IPS-NIHi11 (cell line): ENCODE measurements at regions not wholly inside any gene's neighbourhood (a gene's known extent, or its start where the extent isn't known, plus 50 kb on each side); places are given as distances from the start of the nearest gene placed in this dataset.
"Not testable (repeated sequence)": the region's sequence is repeated elsewhere in the genome, so short reads cannot be mapped to it uniquely, and the experiment has no call there.

Source experiments
- DNase-seq: peaks from one replicate; pipeline ENCODE4 v3.0.0; 2012; ENCODE audit warnings: mixed read lengths, low spot score

DNA sequence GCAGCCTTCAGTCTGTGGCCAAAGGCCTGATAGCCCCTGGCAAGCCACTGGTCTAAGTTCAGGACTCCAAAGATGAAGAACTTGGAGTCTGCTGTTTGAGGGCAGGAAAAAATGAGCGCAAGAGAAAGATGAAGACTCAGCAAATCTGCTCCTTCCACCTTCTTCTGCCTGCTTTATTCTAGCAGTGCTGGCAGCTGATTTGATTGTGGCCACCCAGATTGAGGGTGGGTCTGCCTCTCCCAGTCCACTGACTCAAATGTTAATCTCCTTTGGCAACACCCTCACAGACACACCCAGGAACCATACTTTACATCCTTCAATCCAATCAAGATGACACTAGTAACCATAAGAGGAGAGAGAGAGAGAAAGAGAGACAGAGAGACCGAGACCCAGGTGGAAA, 127.6 kb downstream of the UTP18 start:
- no peak for DNase-seq

DNA sequence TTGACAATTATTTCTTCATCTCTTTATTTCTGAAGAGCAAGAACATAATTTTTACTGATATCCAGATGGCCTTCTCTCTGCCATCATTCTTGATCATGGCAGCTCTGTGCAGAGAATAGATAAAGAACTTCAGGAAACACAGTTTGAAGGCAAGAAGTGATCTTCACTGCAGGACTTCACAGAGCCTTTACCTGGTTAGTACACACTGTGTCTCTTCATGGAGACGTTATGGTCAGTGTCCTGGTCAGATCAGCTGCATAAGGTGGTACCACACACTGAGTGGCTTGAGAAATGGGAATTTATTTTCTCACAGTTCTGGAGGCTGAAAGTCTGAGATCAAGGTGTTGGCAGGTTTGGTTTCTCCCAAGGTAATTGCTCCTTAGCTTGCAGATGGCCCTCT, 129.5 kb downstream of the UTP18 start:
- DNase-seq = no peak

DNA sequence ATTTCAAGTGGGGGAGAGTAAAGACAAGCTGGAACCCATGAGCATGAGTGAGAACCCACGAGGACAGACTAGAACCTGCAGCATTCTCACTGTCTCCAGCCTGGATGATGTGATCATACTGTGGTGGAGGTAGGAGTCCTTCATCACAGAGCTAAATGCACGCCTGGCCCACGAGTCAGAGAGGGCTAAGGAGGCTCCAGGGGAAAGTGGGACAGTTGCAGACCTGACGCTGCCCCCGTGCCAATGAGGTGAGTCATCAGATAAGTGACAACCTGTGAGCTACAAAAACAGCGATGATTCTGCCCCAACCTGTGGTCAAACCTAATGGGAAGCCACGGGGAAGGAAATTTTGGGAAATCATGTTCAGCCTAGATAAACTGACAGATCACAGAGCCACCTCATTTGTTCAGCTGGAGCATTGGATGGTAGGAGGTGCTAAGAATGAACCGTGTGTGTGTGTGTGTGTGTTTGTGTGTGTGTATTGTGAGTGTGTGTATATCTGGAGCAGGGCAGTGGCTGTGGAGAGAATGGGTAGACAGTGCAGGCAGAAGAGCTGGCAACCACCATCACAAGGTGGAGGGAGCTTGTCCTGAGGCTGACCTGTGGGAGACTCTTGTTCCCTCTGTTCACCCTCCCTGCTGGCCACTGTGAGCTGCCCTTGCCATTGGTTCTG, 131.8 kb downstream of the UTP18 start:
- no peak for DNase-seq

DNA sequence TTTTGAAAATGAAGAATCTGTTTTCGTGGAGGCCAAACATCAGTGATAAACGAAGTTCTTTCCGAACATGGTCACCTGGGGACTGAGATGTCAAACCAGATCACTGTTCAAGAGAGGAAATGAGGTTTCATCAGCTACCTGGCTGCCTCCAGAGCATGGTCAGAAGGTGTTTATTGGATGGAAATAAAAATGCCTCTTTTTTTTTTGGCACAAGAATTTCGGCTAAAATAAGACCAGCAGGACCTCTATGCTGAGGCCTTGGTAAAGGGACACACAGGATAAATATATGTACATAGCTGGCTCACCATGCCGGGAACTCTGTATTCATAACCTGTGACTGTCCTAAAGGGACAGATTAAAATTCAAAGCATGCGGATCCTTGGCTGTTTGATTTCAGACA, 135.3 kb downstream of the UTP18 start:
- no peak for DNase-seq

DNA sequence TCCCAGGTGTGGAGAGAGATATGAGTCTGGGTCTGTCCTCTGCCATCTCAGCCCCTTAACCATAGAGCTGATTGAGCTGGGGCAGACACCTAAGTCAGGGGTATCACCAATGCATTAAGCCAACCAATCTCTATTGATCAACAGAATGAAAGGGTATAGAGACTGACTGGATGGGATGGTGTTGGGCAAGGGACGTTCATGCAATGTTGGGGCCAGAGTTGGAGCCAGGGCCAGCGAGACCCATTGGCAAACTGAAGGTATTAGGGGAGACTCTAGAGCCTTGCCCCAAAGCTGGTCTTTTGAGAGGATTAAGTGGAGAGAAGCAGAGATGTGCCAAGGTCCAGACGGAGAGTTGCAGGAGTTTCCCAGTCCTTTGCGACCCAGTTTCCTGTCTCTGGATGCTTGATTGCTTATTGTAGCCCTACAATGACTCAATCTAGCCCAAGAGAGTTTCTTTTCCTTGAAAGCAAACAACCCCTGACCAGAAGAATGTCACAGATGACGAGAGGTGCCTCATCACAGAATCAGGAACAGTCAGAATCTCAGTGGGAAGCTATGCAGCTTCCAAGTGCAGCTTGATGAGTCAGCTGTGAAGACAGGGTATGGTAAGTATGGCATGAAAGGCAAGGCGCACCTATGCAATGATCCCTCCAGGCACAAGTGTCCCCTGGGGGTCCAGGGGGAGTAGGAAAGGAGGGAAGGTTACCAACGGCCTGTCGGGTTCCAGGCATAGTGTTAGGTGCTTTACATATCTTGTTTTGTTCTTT, 137.2 kb downstream of the UTP18 start:
- DNase-seq = no peak

DNA sequence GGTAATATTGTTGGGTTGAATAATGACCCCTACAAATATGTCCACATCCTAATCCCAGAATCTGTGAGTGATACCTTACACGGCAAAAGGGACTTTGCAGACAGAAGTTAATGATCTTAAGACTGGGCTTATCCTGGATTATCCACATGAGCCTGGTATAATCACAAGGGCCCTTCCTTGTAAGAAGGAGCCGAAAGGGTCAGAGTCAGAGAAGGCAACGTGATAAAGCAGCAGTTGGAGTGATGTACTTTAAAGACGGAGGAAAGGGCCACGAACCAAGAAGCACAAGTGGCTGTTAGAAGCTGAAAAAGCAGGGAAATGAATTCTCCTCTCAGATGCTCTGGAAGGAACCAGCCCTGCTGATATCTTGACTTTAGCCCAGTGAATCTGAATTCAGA, 137.8 kb downstream of the UTP18 start:
- no peak for DNase-seq

DNA sequence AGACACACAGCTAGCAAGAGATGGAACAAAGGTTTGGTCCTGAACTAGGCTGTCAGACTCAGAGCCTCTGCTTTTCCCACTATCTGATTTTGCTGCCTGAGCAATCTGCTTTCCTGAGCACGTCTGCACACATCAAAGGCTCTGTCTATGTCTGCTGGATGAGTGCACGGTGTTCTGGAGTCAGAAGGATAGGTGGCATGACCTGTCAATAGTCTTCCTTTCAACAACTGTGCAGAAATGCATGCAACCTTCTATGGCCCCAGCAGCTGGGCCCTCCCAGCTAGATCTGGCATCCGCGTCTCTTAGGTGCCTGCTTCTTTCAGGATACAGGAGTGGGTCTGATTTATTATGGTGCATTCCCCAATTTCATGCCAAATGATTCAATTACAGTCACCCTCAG, 138.3 kb downstream of the UTP18 start:
- DNase-seq = no peak

DNA sequence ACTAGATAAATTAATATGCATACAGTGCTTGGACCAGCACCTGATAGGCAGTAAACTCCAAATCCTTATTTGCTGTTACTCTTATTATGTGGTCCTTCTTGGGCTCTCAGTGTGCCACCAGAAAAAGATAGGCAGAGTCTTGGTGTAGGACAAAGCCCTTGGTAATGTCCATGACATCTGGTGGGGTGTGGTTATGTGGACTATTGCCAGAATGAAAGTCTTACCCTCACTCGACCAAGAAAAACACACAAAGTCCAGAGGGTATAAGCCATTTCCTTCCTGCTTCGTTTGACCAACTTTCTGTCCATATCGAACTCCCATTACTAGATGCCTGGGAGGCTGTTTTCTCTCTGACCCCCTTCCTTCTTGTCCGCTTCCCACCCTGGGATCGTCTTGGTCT, 140.9 kb downstream of the UTP18 start:
- DNase-seq = no peak

DNA sequence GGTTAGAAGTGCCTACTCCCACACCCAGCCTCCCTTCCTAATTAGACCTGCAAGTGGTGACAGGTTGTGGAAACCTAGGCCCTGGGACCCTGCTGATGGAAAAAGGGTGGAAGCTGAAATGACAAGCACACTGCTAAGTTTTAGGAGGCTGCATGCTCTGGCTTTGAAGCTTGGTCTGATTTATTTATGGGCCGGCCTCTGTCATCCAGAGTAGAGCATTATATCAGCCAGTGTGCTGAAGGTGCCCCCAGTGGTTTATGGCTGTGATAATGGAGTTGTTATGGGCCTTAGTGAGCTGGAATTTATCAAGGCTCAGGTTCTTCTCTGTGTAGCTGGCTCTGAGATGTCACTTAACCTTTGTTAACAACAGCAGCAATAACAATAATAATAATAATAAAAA, 142.6 kb downstream of the UTP18 start:
- DNase-seq = no peak

DNA sequence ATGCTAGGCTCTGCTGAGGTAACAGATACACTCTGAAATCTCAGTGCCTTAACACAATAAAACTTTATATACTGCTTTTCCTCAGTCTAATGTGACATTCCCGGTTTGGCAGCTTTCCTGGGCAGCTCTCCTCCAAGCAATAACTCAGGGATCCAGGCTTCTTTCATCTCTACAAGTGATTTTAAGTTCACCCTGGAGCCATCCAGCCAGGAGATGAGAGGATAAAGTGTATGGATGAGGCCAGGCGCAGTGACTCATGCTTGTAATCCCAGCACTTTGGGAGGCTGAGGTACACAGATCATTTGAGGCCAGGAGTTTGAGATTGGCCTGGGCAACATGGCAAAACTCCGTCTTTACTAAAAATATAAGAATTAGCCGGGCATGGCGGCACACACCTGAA, 147.2 kb downstream of the UTP18 start:
- no peak for DNase-seq

DNA sequence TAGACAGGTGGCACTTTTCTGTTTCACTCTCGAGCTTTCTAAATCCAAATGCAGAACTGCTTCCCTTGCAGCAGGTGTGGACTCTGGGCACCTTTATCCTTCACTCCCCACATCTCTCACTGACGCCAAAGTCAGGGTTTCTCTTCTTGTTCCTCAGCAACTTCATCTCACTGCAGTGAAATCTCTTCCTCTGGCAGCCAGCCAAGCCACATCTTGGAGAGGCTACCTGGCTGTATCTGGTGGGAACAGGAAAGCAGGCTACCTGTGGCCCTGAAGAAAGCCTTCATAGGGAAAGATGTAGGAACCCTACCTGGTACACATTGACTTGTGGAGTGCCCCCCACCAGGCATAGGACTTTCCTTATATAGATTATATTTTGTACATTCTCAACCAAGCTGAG, 159.1 kb downstream of the UTP18 start:
- DNase-seq = no peak

DNA sequence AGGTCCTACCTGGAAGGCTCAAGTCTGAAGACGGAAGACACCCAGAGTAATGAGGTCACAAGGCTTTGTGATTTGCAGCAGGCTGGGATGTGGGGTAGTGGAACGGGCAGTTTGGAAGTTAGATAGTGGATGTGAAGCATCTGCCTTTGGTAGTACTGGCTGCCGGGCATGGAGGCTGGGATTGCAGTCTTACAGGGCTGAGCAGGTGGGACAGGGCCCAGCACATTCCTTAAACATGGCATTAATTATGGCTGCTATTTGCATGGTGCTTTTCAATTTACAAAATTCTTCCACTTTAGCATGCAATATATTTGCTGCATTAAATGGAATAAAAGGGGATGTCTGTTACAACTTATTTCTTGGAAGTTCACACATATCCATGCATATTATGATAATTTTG, 161.2 kb downstream of the UTP18 start:
- no peak for DNase-seq

DNA sequence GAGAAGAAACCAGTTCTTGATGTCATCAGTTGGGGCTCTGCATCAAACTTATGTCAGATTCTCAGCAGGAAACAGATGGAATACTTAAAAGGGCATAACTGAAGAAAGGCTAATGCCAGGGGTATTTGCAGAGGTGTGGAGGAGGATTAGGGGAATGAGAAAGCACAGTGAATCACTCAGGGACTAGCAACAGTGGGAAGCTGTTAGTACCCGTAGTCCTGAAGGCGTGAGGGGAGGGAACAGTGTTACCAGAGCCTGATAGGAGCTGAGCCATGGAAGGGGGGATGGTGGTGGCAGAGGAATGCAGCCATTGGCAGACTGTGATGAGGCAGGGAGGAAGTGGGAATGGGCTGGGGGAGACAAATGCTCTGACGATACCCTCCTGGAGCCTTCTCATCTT, 162.3 kb downstream of the UTP18 start:
- DNase-seq = no peak

DNA sequence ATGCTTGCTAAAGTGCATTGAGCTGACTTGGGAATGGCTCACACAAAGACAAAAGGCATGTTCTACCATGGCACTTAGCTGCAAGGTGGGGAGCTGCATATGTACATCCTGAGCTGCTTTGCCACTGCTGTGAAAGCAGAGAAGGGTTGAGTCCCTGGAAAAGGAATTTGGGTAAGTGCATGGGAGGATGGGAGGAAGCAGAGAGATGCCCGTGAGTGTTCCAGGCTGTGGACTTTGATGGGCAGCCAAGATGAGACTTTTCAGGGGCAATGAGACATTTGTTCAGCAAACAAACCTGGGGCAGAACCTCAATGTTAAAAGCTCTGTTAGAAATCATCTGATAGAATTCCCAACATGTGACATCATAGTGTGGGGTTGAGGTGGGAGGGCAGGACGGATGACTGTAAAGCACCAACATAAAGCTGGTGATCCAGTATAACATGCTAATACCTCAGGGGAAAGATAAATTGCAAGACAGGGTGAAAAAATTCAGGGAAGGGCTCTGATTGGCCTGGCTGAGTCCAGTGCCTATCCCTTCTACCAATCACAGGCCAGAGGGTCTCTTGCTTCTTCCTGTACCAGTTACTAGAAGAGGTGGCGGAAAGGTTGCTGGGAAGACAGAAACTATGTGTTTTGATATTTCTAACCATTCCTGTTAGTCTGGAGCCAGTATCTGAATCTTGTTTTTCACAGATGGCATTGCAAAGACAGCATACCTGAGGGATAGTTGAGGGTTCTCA, 163.2 kb downstream of the UTP18 start:
- no peak for DNase-seq

DNA sequence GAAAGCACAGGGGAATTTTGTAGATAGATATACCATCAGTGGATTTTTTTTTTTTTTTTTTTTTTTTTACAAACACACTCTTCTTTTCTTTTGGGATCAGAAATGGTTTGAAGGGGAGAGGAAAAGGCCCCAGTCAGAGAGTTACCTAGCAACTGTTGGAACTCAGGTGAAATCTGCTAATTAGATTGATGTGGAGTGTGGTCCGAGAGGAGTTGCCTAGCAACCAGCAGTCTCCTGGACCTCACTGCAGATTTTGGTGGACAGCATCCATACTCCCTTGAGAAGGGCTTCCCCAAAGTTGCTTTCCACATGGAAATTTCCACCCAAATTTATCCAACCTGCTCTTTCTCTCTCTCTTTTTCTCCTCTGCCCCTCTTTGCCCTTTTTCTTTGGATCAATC, 165.4 kb downstream of the UTP18 start:
- DNase-seq = no peak

DNA sequence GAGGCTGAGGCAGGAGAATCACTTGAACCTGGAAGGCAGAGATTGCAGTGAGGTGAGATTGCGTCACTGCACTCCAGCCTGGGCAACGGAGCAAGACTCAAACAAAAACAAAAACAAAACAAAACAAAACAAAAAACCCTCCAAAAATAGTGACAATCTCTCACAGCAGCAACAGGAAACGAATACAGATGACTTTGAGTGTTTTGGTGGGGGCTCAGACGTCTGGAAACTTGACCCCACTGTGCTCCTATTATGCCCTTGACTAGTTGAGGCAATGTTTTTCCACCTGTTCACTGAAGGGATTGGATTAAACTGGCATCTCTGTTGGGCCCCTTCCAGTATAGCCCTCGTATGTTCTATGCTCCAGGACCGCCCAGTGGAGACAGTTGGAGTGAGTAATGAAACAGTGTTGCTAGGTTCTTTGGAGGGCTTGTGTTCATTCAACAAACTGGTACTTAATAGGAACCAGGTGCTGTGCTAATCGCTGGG, 167.0 kb downstream of the UTP18 start:
- DNase-seq = no peak

DNA sequence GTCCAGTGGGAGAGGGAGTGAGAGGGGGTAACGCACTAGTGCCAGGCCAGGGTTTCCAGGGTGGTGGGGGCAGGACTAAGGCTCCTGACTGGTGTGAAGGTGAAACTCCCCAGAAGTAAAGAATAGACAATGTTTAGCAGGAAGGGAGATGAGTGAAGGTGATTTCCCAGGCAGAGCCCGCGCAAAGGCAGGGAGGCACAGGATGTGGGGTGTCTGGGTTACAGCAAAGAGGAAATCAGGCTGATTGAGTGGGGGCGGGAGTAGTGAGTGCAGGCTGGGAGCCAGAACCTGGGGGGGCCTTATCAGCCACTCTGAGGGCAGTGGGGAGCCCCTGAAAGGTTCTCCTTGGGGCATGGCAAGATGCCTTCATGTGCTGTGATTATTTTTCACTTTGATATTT, 167.5 kb downstream of the UTP18 start:
- no peak for DNase-seq

DNA sequence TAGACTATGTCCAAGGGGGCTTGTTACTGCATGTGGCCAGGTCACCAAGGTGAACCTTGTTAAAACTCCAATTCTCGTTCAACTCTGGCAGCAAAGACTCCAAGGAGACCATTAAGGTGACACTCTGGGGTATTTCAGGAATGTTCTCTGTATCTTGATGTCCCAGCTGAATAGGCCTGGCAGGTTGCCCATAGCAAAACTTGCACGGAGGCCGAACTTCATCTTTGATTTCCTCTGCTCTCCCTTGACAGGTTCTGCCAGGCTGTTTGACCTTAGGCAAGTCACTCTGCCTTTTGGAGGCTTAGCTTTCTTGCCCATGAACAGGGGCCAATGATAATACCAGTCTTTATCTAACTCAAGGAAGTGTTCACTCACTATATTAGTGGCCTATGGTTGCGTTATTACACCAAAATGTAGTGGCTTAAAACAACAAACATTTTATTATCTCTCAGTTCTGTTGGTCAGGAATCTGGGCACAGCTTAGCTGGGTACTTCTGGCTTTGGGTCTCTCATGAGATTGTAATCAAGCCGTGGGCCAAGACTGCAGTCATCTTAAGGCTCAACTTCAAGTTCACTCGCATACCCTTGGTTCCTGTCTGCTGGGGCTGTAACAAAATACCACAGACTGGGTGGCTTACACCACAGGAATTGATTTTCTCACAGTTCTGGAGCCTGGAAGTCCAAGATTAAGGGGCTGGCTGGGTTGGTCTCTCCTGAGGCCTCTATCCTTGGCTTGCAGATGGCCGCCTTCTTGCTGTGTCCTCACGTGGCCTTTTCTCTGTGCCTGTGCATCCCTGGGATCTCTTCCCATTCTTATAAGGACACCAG, 168.5 kb downstream of the UTP18 start:
- no peak for DNase-seq

DNA sequence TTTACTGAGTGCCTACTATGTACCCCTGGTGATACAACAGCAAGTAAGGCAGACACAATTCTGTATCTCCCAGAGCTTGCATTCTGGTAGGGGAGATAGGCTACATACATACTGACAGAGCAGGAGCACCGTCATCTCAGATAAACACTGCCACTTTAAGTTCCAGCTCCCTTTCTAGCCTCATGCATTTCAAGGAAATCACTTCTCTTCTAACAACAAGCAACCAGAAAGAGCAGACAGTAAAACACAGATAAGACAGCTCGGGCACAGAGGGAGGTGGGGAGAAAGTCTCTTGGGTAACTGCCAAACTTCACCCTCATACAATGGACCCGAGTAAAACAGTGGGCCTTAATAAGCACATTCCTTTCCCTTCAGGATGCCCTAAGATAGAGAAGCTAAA, 169.6 kb downstream of the UTP18 start:
- not testable (repeated sequence) for DNase-seq

DNA sequence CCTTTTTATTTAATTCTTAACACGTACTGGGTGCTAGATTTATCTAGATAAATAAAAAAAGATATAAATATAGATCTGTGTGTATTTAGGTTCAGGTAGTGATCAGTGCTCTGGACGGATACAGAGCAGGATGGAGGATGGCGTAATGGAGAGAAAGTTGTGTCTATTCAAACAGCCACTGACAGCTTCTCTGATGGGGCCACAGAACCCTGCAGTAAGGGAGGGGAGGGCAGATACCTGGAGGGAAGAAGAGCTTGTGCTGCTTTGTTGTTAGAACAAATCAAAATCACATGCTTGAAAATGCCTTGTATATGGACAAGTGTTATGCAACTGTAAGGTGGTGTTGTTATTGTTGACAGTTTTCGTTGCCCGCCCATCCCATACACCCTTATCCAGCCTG, 170.2 kb downstream of the UTP18 start:
- no peak for DNase-seq

DNA sequence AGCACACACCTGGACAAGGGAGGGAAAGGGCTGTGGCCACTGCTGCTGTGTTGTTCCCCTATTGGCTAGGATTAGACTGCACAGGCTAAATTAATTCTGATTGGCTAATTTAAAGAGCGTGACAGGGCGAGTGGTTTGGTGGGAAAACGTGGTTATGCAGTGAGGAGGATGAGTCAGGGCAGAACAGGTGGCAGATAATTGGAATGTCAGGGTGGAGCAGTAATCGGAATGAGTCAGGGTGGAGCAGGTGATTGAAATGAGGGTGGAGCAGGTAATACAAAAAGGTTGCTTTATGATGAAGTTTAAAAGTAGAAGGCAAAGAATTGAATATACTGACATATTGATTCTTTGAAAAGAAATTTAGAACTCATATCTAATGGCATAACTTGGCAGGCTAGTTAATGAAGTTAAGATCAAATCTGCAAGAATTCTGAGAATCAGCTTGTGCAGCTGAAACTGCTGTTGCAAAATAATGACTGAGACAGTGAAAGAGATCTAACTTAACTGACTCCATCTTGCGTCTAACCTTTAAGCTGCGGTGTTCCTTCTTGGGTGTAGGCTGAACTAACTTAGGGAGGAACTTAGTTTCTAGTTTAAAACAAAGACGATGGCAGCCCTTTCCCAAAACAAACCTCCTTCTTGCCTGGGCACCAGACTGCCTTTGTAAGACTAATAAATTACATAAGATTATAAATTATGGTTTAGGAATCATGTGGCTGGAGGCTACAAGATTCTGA, 174.3 kb downstream of the UTP18 start:
- no peak for DNase-seq

DNA sequence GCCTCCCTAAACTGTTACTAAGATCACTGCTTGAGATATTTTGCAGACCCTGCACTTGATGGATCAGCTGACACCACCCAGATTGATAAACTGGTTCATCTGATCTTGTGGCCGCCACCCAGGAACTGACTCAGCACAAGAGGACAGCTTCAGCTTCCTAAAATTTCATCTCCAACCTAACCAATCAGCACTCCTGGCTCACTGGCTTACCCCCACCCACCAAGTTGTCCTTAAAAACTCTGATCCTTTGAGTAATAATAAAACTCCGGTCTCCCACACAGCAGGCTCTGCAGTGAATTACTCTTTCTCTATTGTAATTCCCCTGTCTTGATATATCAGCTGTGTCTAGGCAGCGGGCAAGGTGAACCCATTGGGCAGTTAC, 174.8 kb downstream of the UTP18 start:
- no peak for DNase-seq
